Tibial nerve (tissue), 4 donors: ENCODE measurements at regions not wholly inside any gene's neighbourhood (a gene's known extent, or its start where the extent isn't known, plus 50 kb on each side); places are given as distances from the start of the nearest gene placed in this dataset.
"Not testable (repeated sequence)": the region's sequence is repeated elsewhere in the genome, so short reads cannot be mapped to it uniquely, and the experiment has no call there.

ENCODE experiments used
- DNase-seq, 2 donors: peaks; one replicate each; pipeline ENCODE4 v3.0.0-alpha.2; 2019; ENCODE audit warnings: low spot score in 2 of 2
- H3K27ac ChIP-seq, 4 donors: fragments of 200-600 bp; sonication (generic) in 3 of 4; one replicate each; pipeline ENCODE4 v1.5.1; 2017 to 2019; ENCODE audit warnings: mild to moderate bottlenecking in 1 of 4
- H3K27me3 ChIP-seq, 2 donors: fragments of 200-600 bp; sonication (generic) in 1 of 2; one replicate each; pipeline versions ENCODE4 v1.5.1 to v1.6.0; 2017 to 2019
- H3K36me3 ChIP-seq, 3 donors: fragments of 200-600 bp; sonication (generic); one replicate each; pipeline ENCODE4 v1.5.1; 2018 to 2019
- H3K4me1 ChIP-seq, 4 donors: fragments of 200-600 bp; sonication (generic) in 3 of 4; one replicate each; pipeline ENCODE4 v1.5.1; 2017 to 2019
- H3K4me3 ChIP-seq, 4 donors: fragments of 200-600 bp; sonication (generic) in 3 of 4; one replicate each; pipeline ENCODE4 v1.5.1; 2017 to 2019; ENCODE audit warnings: mild to moderate bottlenecking in 1 of 4, moderate library complexity in 1 of 4
- H3K9me3 ChIP-seq, 4 donors: fragments of 200-600 bp; sonication (generic) in 3 of 4; one replicate each; pipeline ENCODE4 v1.5.1; 2017 to 2019
- CTCF ChIP-seq, 5 experiments: fragments of 200-600 bp in 3 of 5; fragments of 450-650 bp in 2 of 5; sonication (generic) in 3 of 5; IDR thresholded peaks; one replicate each; pipeline ENCODE4 v1.5.1; 2016 to 2019; ENCODE audit warnings: antibody characterized with exemption in 5 of 5, mild to moderate bottlenecking in 3 of 5, moderate library complexity in 2 of 5
- EP300 ChIP-seq, 2 donors: sonication (generic); formaldehyde crosslinking; IDR thresholded peaks; one replicate each; pipeline ENCODE4 v1.6.1; 2017; ENCODE audit warnings: antibody characterized with exemption in 2 of 2, mild to moderate bottlenecking in 1 of 2
- POLR2A ChIP-seq, 2 donors: fragments of 450-650 bp; IDR thresholded peaks; one replicate each; pipeline ENCODE4 v1.6.1; 2017; ENCODE audit warnings: antibody characterized with exemption in 2 of 2, mild to moderate bottlenecking in 2 of 2, moderate library complexity in 2 of 2
- WGBS, 2 donors: methylation state at CpG; one replicate each; pipeline ENCODE4 v1.1.5; 2018; 5-methylcytosine and 5-hydroxymethylcytosine counted together

- whole genome bisulfite sequencing, 2 donors: 98 to 100% methylated on average over 1 of the region's 1 CpG
- Histone ChIP-seq H3K27ac (no peak overlapping the region), H3K4me3 (no peak overlapping the region)
Measured at GRCh38 chr3:118538187-118538586, 496.5 kb downstream of the IGSF11 start.

GRCh38 chr3:118539820-118540447 lies 494.7 kb downstream of the IGSF11 start:
- H3K27me3 ChIP-seq, H3K36me3 ChIP-seq, H3K9me3 ChIP-seq, DNase-seq, H3K27ac ChIP-seq, H3K4me3 ChIP-seq, H3K4me1 ChIP-seq: not testable (repeated sequence)
- WGBS, 2 donors: 76 to 80% methylated on average over 13 of the region's 13 CpGs

More at GRCh38 chr3:118538187-118538586, 496.5 kb downstream of the IGSF11 start:
- H3K4me1 ChIP-seq: no peaks in the 10 kb centered on the region
- TF ChIP-seq CTCF (IDR thresholded peaks at IDR 0.05): no peak
- no peak for TF ChIP-seq EP300 (IDR thresholded peaks at IDR 0.05)
- TF ChIP-seq POLR2A (IDR thresholded peaks at IDR 0.05): no peak
- H3K36me3 ChIP-seq: no peaks in the 10 kb centered on the region
- DNase-seq: no peak
- H3K9me3 ChIP-seq: no peaks in the 10 kb centered on the region
- no peaks in the 10 kb centered on the region for H3K27me3 ChIP-seq

GRCh38 chr3:118540448-118540821 lies 494.2 kb downstream of the IGSF11 start:
- not testable (repeated sequence) for H3K4me3 ChIP-seq, H3K9me3 ChIP-seq, H3K27me3 ChIP-seq, DNase-seq, H3K36me3 ChIP-seq, H3K27ac ChIP-seq, H3K4me1 ChIP-seq
- WGBS, 2 donors: 46 to 56% methylated on average over 5 of the region's 5 CpGs

GRCh38 chr3:118540826-118541225 lies 493.8 kb downstream of the IGSF11 start:
- Histone ChIP-seq H3K4me3 (no peak overlapping the region), H3K36me3 (no peaks in the 10 kb centered on the region), H3K9me3 (no peaks in the 10 kb centered on the region), H3K27me3 (no peaks in the 10 kb centered on the region), H3K4me1 (no peaks in the 10 kb centered on the region), H3K27ac (no peak overlapping the region)
- 75 to 77% methylated on average over 1 of the region's 1 CpG for WGBS, 2 donors
- DNase-seq: no peak
- TF ChIP-seq EP300 (IDR thresholded peaks at IDR 0.05) (no peak), CTCF (IDR thresholded peaks at IDR 0.05) (no peak), POLR2A (IDR thresholded peaks at IDR 0.05) (no peak)

GRCh38 chr3:118541796-118542195 lies 492.9 kb downstream of the IGSF11 start:
- TF ChIP-seq EP300 (IDR thresholded peaks at IDR 0.05) (no peak), CTCF (IDR thresholded peaks at IDR 0.05) (no peak), POLR2A (IDR thresholded peaks at IDR 0.05) (no peak)
- 72 to 76% methylated on average over 2 of the region's 2 CpGs for WGBS, 2 donors
- no peak for DNase-seq
- H3K36me3 ChIP-seq: no peaks in the 10 kb centered on the region
- H3K9me3 ChIP-seq: no peaks in the 10 kb centered on the region
- no peaks in the 10 kb centered on the region for H3K4me1 ChIP-seq
- H3K27ac ChIP-seq: no peak overlapping the region
- no peaks in the 10 kb centered on the region for H3K27me3 ChIP-seq
- H3K4me3 ChIP-seq: no peak overlapping the region

- Histone ChIP-seq H3K27me3 (no peaks in the 10 kb centered on the region), H3K4me3 (no peak overlapping the region), H3K4me1 (no peaks in the 10 kb centered on the region), H3K9me3 (no peaks in the 10 kb centered on the region), H3K36me3 (no peaks in the 10 kb centered on the region), H3K27ac (no peak overlapping the region)
- DNase-seq: no peak
- TF ChIP-seq EP300 (IDR thresholded peaks at IDR 0.05) (no peak), POLR2A (IDR thresholded peaks at IDR 0.05) (no peak), CTCF (IDR thresholded peaks at IDR 0.05) (no peak)
- 31 to 35% methylated on average over 1 of the region's 1 CpG for WGBS, 2 donors
Measured at GRCh38 chr3:118543832-118544231, 490.8 kb downstream of the IGSF11 start.
